ENCODE measurements at regions not wholly inside any gene's neighbourhood (a gene's known extent, or its start where the extent isn't known, plus 50 kb on each side); places are given as distances from the start of the nearest gene placed in this dataset.

DNA sequence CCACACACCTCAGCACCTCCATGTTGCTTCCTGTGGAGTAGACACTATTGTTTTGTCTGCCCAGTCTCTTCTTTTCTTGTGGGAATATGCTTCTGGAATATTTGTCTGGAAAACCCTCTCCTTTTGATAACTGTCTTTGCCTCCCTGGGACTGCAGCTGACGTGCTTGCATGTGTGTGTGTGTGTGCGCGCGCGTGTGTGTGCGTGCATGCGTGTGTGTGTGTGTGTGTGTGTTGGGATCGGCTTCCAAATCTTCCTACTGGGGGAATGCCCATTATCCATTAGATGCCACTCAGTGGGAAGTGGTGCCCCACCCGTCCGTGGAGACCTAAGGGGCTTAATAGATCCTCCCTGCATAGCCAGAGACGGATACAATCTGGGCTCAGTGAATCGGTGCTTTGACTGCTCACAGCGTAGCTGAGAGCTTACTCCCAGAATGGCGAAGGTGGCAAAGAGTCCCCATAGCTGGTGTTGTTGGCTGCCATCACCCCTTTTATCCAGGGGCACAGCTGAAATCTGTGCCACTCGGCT is 86.9 kb downstream of the RRM2 start:
- no peaks in the 10 kb centered on the region for H3K9me3 Mint-ChIP-seq
- no peak overlapping the region for H3K27ac Mint-ChIP-seq
- peaks cover 0 to 13% (median 0%) of the 10 kb centered on the region in 3 donors for H3K36me3 Mint-ChIP-seq
- peaks cover 0 to 4% (median 2%) of the 10 kb centered on the region in 3 donors for H3K27me3 Mint-ChIP-seq (ENCODE audit: low read depth in 3 of 3)
- no peak for DNase-seq
- H3K4me1 Mint-ChIP-seq = no peaks in the 10 kb centered on the region
- no peak overlapping the region for H3K4me3 Mint-ChIP-seq

DNA sequence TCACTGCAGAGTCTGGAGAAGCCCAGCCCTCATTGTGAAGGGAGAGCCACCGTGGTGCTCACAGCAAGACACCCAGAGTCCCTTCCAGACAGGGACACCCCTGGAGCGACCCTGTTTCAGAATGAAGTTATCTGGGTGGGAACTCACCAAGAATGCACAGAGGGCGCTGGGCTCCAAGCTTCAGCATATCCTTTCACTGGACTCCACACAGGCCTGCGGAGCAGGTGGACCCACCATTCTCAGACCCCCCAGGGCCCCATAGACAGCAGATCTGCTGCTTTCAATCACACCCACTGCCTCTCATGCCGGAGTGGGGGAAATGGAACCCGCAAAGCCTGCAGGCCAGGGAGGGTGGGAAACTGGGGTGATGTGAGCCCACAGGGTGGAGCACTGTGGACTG is 87.8 kb downstream of the RRM2 start:
- Mint-ChIP-seq H3K4me3 (no peak overlapping the region), H3K27me3 (ENCODE audit: low read depth in 3 of 3) (peaks cover 0 to 4% (median 2%) of the 10 kb centered on the region in 3 donors), H3K36me3 (peaks cover 0 to 11% (median 0%) of the 10 kb centered on the region in 3 donors), H3K9me3 (no peaks in the 10 kb centered on the region), H3K27ac (no peak overlapping the region), H3K4me1 (no peaks in the 10 kb centered on the region)
- DNase-seq = no peak

DNA sequence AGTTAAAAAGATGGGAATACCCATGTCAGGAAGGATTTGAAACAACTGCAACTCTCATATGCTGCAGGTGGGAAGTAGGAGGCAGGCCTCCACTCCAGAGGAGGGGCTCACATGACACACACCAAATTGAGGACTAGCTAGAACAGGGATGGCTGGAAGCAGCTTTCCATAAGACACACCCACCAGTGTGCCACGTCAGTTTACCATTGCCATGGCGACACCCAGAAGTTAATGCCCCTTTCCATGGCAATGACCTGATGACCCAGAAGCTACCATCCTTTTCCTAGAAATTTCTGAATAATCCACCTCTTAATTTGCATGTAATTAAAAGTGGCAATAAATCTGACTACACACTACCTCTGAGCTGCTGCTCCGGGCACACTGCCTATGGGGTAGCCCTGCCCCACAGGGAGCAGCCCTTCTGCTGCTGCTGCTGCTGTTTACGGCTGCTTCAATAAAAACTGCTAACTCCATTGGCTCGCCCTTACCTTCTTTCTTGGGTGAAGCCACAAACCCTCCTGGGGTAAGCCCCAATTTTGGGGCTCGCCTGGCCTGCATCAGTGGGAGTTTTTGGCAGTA is 89.4 kb downstream of the RRM2 start:
- Mint-ChIP-seq H3K36me3 (peaks cover 0 to 4% (median 0%) of the 10 kb centered on the region in 3 donors), H3K4me3 (no peak overlapping the region), H3K27me3 (ENCODE audit: low read depth in 3 of 3) (peaks cover 0 to 7% (median 2%) of the 10 kb centered on the region in 3 donors), H3K27ac (no peak overlapping the region), H3K9me3 (no peaks in the 10 kb centered on the region), H3K4me1 (no peaks in the 10 kb centered on the region)
- DNase-seq = no peak

DNA sequence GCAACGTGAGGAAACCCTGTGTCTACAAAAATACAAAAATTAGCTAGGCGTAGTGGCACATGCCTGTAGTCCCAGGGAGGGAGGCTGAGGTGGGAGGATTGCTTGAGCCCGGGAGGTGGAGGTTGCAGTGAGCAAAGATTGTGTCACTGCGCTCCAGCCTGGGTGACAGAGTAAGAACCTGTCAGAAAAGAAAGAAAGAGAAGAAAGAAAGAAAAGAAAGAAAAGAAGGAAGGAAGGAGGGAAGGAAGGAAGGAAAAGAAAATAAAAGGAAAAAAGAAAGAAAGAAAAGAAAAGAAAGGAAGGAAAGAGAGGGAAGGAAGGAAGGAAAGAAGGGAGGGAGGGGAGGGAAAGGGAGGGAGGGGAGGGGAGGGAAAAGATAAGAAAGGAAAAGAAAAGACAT is 89.9 kb upstream of the HPCAL1 start:
- Mint-ChIP-seq H3K27ac (peak overlapping the region in 1 of 6 donors; percentile 22), H3K36me3 (peaks cover 0 to 4% (median 0%) of the 10 kb centered on the region in 3 donors), H3K4me1 (no peaks in the 10 kb centered on the region), H3K4me3 (no peak overlapping the region), H3K27me3 (ENCODE audit: low read depth in 3 of 3) (peaks cover 0 to 7% (median 2%) of the 10 kb centered on the region in 3 donors), H3K9me3 (no peaks in the 10 kb centered on the region)
- no peak for DNase-seq

DNA sequence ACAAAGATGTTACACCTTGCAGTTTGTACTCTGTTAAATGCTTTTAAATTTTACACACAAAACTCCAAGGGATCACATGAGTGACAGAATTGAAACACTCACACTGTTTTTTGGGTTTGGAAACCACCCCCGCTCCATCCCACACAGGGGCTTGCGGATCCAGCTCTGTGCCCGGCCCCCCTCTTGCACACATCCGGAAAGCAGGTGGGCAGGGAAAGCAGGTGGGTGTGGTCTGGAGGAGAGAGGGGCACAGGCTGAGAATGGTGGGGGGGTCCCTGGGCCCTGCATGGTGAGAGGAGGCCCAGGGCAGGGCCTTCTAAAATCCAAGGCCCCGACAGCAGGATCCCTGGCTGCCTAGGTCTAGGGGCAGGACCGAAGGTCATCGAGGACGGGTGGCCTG is 88.5 kb upstream of the HPCAL1 start:
- Mint-ChIP-seq H3K27me3 (ENCODE audit: low read depth in 3 of 3) (peaks cover 0 to 7% (median 2%) of the 10 kb centered on the region in 3 donors), H3K36me3 (peaks cover 0 to 4% (median 0%) of the 10 kb centered on the region in 3 donors), H3K4me3 (no peak overlapping the region), H3K9me3 (no peaks in the 10 kb centered on the region), H3K4me1 (no peaks in the 10 kb centered on the region), H3K27ac (no peak overlapping the region)
- no peak for DNase-seq

DNA sequence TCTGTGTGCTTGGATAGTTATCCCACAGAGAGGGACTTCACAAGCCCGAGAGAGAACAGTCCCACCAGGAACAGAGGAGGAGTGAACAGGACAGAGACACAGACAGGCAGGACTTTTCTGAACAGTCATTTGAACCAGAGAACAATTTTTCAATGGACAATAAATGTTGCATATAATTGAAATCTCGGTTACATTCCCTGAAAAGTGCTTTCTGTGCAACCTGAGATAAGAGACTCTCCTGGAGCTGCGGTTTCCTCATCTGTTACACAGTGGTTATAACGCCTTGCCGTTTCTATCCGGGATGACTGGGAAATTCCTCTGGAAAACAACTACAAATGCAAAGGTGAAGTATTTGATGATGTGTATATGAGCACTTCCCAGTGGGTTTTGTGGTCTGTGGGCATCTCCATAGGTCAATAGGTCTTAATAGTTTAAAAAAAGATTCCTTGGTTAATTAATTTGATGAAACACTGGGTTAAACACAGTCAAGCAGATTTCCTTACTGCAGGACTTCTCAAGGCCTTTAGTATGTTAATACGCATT is 87.2 kb upstream of the HPCAL1 start:
- no peak for DNase-seq
- H3K27me3 Mint-ChIP-seq (ENCODE audit: low read depth in 3 of 3) = peaks cover 0 to 10% (median 4%) of the 10 kb centered on the region in 3 donors
- H3K36me3 Mint-ChIP-seq = peaks cover 0 to 4% (median 0%) of the 10 kb centered on the region in 3 donors
- no peaks in the 10 kb centered on the region for H3K9me3 Mint-ChIP-seq
- no peak overlapping the region for H3K27ac Mint-ChIP-seq
- H3K4me3 Mint-ChIP-seq = no peak overlapping the region
- H3K4me1 Mint-ChIP-seq = no peaks in the 10 kb centered on the region

DNA sequence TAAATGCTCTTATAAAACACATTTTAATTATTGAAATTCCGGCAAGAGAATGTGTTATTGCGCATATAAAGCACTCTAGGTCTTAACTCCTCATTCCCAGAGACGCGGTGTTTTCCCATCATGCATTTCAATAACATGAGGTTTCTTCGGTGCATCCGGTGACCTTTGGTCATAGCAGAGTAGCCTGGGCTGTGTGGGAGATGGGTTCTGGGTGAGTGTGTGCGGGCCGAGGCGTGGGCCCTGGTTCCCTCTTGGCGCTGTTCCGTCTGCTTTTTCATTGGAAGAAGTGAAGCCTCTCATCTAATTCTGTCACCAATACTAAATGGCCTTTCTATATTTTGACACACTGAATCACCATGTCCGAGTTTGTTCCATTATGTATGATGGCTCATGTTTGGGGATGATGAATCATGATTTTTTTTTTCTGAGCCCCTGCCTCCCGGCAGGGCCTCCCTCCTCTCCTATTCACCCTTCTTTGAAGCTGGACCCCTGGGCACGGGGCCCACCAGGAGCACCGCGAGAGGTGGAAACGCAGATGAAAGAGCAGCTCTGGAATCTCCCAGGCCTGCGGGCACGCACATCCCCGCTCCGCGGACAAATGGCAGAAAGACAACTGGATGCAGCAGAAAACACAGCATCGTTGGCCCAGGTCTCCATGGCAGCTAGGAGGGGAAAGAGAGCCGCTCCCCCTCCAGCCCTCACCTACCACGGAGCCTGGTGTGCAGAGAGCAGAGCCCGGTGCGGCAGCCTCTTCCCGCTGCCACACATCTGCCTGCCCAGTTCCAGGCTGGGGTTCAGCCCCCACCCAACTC is 85.8 kb upstream of the HPCAL1 start:
- H3K9me3 Mint-ChIP-seq = no peaks in the 10 kb centered on the region
- no peak overlapping the region for H3K4me3 Mint-ChIP-seq
- no peak overlapping the region for H3K27ac Mint-ChIP-seq
- no peaks in the 10 kb centered on the region for H3K36me3 Mint-ChIP-seq
- peaks cover 0 to 10% (median 2%) of the 10 kb centered on the region in 3 donors for H3K27me3 Mint-ChIP-seq (ENCODE audit: low read depth in 3 of 3)
- no peaks in the 10 kb centered on the region for H3K4me1 Mint-ChIP-seq
- DNase-seq = no peak

DNA sequence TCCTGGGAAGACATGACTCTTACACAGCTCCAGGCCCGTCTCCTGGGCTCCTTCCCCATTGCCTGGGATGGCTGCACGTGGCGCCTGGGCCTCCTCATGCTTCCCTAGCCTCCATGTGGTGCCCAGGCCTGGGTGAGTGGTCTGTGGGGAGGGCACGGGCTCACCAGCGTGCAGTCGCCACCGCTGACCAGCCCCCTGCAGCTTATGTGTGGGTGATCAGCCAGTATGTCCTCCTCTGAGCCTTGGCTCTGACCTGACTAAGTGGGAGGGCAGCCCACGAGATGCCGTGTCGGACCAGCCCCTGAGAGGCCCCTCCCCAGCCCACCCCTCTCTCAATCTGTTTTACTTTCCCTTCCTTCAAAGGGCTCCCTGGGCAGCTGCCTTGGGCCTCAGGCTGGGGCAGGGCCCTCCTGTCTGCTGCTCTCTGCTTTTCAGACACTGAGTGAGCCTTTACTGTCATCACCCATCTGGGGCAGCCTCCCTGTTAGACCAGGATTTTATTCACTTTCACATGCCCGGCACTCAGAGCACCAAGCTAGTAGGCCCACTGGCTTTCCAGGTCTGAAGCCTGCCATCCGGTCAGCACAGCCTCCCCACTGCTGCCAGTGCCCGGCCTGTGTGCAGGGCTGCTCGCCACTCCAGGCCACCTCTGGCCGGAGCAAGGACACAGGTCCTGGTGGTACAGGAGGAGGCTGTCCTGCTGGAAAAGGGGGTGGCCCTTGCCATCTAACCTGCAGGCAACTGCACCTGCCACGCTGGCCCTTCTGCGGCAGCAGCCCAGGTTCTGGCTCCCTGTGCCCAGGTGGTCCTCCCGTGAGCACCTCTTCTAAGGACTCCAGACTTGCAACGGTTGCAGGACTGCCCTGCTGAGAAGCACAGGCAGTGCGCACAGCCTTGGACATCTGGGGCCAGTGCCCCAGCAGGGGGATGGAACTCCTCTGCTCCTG is 84.9 kb upstream of the HPCAL1 start:
- DNase-seq = no peak
- no peaks in the 10 kb centered on the region for H3K4me1 Mint-ChIP-seq
- H3K27me3 Mint-ChIP-seq (ENCODE audit: low read depth in 3 of 3) = peaks cover 0 to 10% (median 2%) of the 10 kb centered on the region in 3 donors
- H3K36me3 Mint-ChIP-seq = no peaks in the 10 kb centered on the region
- H3K9me3 Mint-ChIP-seq = no peaks in the 10 kb centered on the region
- no peak overlapping the region for H3K27ac Mint-ChIP-seq
- no peak overlapping the region for H3K4me3 Mint-ChIP-seq

DNA sequence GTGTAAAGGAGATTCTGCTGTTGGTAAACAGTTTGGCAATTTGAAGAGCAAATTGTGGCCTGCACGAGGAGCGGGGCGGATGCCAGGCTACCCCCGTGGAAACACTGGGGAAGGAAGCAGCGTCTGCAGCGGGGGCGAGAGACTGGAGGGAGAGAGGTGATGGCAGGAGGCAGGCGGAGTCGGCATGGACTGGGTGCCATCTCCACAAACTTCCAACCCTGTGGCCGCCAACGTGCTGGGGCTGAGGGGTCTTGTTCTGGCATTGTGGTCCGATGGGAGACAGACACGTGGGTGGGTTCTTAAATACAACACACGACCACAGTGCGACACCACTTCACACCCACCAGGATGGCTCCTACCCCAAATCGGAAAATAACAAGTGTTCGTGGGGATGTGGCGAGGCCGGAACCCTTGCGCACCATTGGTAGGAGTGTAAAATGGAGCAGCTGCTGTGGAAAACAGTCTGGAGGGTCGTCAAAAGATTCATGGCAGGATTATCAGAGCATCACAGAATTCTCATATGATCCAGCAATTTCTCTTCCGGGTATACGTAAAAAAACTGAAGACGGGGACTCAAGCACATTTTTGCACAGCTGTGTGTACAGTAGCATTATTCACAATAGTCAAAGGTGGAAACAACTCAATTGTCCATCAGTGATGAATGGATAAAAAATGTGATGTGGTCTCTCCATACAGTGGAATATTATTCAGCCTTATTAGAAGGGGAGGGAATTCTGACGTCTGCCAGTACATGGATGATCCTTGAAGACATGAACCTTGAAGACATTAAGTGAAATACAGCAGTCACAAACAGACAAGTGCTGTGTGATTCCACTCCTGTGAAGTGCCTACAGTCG is 82.4 kb upstream of the HPCAL1 start:
- no peak overlapping the region for H3K4me3 Mint-ChIP-seq
- no peak for DNase-seq
- H3K27ac Mint-ChIP-seq = no peak overlapping the region
- no peaks in the 10 kb centered on the region for H3K9me3 Mint-ChIP-seq
- no peaks in the 10 kb centered on the region for H3K36me3 Mint-ChIP-seq
- peaks cover 2 to 6% (median 2%) of the 10 kb centered on the region in 3 donors for H3K27me3 Mint-ChIP-seq (ENCODE audit: low read depth in 3 of 3)
- no peaks in the 10 kb centered on the region for H3K4me1 Mint-ChIP-seq

DNA sequence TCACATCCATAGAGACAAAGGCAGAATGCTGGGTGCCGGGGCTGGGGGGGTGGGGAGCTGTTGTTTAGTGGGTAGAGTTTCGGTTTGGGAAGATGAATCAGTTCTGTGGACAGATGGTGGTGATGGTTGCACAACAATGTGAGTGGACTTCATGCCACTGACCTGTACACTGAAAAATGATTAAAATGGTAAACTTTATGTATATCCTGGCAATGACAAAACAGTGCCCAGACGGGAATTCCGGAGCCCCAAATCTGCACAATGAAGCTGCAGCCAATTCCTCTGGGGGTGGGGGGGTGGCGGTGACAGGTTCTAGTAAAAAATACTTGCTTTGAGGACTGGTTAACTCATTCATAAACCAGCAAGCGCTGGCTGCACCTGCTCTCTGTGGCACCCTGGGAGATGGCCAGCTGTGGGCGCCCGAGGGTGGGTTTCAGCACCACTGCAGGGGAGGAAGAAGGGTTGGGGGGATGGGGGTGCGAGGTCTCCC is 81.8 kb upstream of the HPCAL1 start:
- no peaks in the 10 kb centered on the region for H3K4me1 Mint-ChIP-seq
- H3K9me3 Mint-ChIP-seq = no peaks in the 10 kb centered on the region
- no peak overlapping the region for H3K4me3 Mint-ChIP-seq
- H3K27ac Mint-ChIP-seq = no peak overlapping the region
- peaks cover 2 to 8% (median 2%) of the 10 kb centered on the region in 3 donors for H3K27me3 Mint-ChIP-seq (ENCODE audit: low read depth in 3 of 3)
- DNase-seq = no peak
- H3K36me3 Mint-ChIP-seq = no peaks in the 10 kb centered on the region

DNA sequence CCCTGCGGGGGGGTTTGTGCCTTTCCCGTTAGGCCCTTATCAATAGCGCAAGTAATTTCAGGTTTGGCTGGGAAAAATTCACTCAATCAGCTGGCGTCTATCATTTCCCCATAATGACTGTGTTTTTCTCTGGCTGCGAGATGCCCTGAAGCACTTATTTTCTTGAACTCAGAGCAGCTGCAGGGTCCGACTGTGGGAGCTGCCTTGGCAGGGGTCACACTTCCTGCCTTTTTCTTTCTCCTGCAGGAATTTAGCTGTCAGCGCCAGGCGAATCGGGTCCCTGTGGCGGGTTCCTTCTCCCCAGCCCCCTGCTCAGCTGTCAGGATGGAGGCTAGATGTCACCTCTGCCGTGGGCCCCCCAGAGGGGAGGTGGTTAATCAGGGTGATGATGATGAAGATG is 81.3 kb upstream of the HPCAL1 start:
- no peaks in the 10 kb centered on the region for H3K36me3 Mint-ChIP-seq
- peaks cover 2 to 9% (median 2%) of the 10 kb centered on the region in 3 donors for H3K27me3 Mint-ChIP-seq (ENCODE audit: low read depth in 3 of 3)
- DNase-seq = no peak
- no peaks in the 10 kb centered on the region for H3K4me1 Mint-ChIP-seq
- H3K27ac Mint-ChIP-seq = no peak overlapping the region
- no peak overlapping the region for H3K4me3 Mint-ChIP-seq
- no peaks in the 10 kb centered on the region for H3K9me3 Mint-ChIP-seq

DNA sequence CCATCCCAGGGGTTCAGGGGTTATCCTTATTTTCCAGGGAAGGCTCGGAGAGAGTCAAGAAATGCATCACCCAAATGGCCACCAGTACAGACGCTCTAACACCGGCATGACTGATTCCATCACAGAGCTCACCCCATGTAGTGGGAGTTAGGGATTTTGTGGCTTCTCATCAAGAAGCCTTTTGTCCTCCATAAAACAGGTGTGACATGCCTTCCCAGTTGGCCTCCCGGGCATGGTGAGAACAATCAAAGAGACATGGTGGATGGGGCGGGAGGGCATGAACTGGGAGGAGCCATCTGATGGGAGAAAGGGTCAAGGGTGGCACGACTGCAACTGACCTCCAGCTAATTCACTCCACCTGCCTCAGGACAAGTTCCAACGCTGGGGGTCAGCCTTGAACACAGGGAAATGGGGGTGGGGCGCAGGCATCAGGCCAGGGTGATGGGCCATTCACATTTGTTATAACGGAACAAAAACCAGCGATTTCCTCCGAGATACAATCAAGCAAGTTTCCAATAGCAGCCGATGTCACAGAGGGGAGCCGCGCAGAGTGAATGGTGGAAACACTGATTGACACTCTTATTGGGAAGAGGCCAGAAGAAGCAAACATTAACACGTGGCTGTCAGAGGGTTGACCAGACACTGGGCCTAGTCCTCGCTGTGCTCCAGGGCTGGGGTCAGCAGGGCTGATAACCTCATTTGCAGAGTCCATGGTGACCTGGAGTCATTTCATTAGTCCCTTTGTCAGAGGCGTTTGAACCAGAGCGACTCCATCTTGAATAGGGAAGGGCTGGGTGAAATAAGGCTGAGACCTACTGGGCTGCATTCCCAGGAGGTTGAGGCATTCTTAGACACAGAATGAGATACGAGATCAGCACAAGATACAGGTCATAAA is 80.5 kb upstream of the HPCAL1 start:
- H3K4me1 Mint-ChIP-seq = no peaks in the 10 kb centered on the region
- no peak for DNase-seq
- no peak overlapping the region for H3K27ac Mint-ChIP-seq
- H3K36me3 Mint-ChIP-seq = no peaks in the 10 kb centered on the region
- no peaks in the 10 kb centered on the region for H3K9me3 Mint-ChIP-seq
- H3K4me3 Mint-ChIP-seq = no peak overlapping the region
- H3K27me3 Mint-ChIP-seq (ENCODE audit: low read depth in 3 of 3) = peaks cover 2 to 6% (median 2%) of the 10 kb centered on the region in 3 donors
